ENCODE measurements at regions not wholly inside any gene's neighbourhood (a gene's known extent, or its start where the extent isn't known, plus 50 kb on each side); places are given as distances from the start of the nearest gene placed in this dataset.

DNA sequence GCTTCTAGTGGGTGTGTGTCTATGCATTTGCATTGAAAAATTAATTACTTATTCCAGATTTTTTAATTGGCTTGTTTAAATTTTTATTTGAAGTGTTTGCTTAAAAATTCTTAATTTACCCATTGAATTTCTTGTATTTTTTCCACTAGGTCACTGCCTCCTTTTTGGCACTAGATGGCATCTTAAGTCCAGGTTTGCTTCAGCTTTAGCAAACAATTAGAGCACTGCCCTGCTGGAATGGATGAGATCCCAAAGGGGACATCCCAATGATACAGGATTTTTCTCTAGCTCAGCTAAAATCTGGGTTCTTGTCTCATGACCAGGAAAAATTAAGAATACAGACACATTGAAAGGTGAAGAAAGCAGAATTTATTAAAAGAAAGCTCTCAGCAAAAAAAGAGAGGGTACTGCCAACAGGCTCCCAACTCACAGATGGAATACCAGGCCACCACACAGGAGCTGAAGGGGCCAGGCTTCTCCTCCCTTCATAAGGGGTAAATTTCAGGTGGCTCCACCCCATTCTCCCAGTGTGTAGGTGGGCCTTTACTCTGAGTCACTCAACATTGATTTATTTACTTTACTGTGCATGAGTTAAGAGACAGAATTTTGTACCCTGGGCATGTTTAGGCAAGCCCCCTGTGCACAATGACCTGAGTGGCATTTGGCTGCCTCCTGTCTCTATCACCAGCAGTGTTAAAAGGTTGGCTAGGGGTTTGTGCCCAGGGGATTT is 532.4 kb downstream of the ANXA1 start:
- no peak overlapping the region for H3K27ac ChIP-seq
- no peak overlapping the region for H3K4me3 ChIP-seq
- intact Hi-C loops (cut with DNase I): no loop called here
- no peaks in the 10 kb centered on the region for H3K27me3 ChIP-seq
- no peaks in the 10 kb centered on the region for H3K36me3 ChIP-seq
- no peaks in the 10 kb centered on the region for H3K4me1 ChIP-seq
- no peak for DNase-seq
- H3K9ac ChIP-seq (ENCODE audit: low read depth in 2 of 2, low read length in 2 of 2): no peak overlapping the region
- TF ChIP-seq, protein P1, sequence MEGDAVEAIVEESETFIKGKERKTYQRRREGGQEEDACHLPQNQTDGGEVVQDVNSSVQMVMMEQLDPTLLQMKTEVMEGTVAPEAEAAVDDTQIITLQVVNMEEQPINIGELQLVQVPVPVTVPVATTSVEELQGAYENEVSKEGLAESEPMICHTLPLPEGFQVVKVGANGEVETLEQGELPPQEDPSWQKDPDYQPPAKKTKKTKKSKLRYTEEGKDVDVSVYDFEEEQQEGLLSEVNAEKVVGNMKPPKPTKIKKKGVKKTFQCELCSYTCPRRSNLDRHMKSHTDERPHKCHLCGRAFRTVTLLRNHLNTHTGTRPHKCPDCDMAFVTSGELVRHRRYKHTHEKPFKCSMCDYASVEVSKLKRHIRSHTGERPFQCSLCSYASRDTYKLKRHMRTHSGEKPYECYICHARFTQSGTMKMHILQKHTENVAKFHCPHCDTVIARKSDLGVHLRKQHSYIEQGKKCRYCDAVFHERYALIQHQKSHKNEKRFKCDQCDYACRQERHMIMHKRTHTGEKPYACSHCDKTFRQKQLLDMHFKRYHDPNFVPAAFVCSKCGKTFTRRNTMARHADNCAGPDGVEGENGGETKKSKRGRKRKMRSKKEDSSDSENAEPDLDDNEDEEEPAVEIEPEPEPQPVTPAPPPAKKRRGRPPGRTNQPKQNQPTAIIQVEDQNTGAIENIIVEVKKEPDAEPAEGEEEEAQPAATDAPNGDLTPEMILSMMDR (IDR thresholded peaks at IDR 0.05): no peak
- no peaks in the 10 kb centered on the region for H3K9me3 ChIP-seq

- intact Hi-C loops (cut with DNase I): no loop called here
- H3K9ac ChIP-seq (ENCODE audit: low read depth in 2 of 2, low read length in 2 of 2): no peak overlapping the region
- no peak for DNase-seq
These were observed 532.9 kb downstream of the ANXA1 start for GRCh38 chr9:73684601-73685000.

GRCh38 chr9:73685786-73686185 is 534.1 kb downstream of the ANXA1 start:
- no peaks in the 10 kb centered on the region for H3K36me3 ChIP-seq
- TF ChIP-seq, protein P1 (IDR thresholded peaks at IDR 0.05): no peak
- intact Hi-C loops (cut with DNase I): no loop called here

More at GRCh38 chr9:73684601-73685000, 532.9 kb downstream of the ANXA1 start:
- no peaks in the 10 kb centered on the region for H3K4me1 ChIP-seq
- H3K27ac ChIP-seq: no peak overlapping the region
- TF ChIP-seq, protein P1 (IDR thresholded peaks at IDR 0.05): no peak
- no peaks in the 10 kb centered on the region for H3K27me3 ChIP-seq
- no peaks in the 10 kb centered on the region for H3K9me3 ChIP-seq
- no peaks in the 10 kb centered on the region for H3K36me3 ChIP-seq
- no peak overlapping the region for H3K4me3 ChIP-seq

GRCh38 chr9:73689051-73689870 is 537.6 kb downstream of the ANXA1 start:
- no peak overlapping the region for H3K4me3 ChIP-seq
- no peaks in the 10 kb centered on the region for H3K9me3 ChIP-seq
- intact Hi-C loops (cut with DNase I): no loop called here
- DNase-seq: no peak
- H3K27me3 ChIP-seq: no peaks in the 10 kb centered on the region
- no peaks in the 10 kb centered on the region for H3K36me3 ChIP-seq
- H3K27ac ChIP-seq: no peak overlapping the region
- TF ChIP-seq, protein P1 (IDR thresholded peaks at IDR 0.05): no peak
- H3K4me1 ChIP-seq: no peaks in the 10 kb centered on the region
- no peak overlapping the region for H3K9ac ChIP-seq (ENCODE audit: low read depth in 2 of 2, low read length in 2 of 2)

More at GRCh38 chr9:73685786-73686185, 534.1 kb downstream of the ANXA1 start:
- no peaks in the 10 kb centered on the region for H3K4me1 ChIP-seq
- H3K9me3 ChIP-seq: no peaks in the 10 kb centered on the region
- DNase-seq: no peak
- no peaks in the 10 kb centered on the region for H3K27me3 ChIP-seq
- H3K27ac ChIP-seq: no peak overlapping the region
- no peak overlapping the region for H3K4me3 ChIP-seq
- H3K9ac ChIP-seq (ENCODE audit: low read depth in 2 of 2, low read length in 2 of 2): no peak overlapping the region

- intact Hi-C loops (cut with DNase I): no loop called here
- Histone ChIP-seq H3K36me3 (no peaks in the 10 kb centered on the region), H3K27ac (no peak overlapping the region), H3K9ac (ENCODE audit: low read depth in 2 of 2, low read length in 2 of 2) (no peak overlapping the region), H3K4me3 (no peak overlapping the region), H3K9me3 (no peaks in the 10 kb centered on the region), H3K4me1 (no peaks in the 10 kb centered on the region), H3K27me3 (no peaks in the 10 kb centered on the region)
- TF ChIP-seq, protein P1 (IDR thresholded peaks at IDR 0.05): no peak
- no peak for DNase-seq
These were observed 549.9 kb downstream of the ANXA1 start for GRCh38 chr9:73701415-73702057.

Measured in colonic mucosa (tissue), 4 donors.